ENCODE measurements at regions not wholly inside any gene's neighbourhood (a gene's known extent, or its start where the extent isn't known, plus 50 kb on each side); places are given as distances from the start of the nearest gene placed in this dataset.
"Not testable (repeated sequence)": the region's sequence is repeated elsewhere in the genome, so short reads cannot be mapped to it uniquely, and the experiment has no call there.

GRCh38 chr12:123063535-123063934 lies 83.1 kb downstream of the ARL6IP4 start:
- no peak for DNase-seq (ENCODE audit: low read depth in 4 of 4, low spot score in 3 of 4)

- DNase-seq (ENCODE audit: low read depth in 4 of 4, low spot score in 3 of 4) = no peak
Observed at GRCh38 chr12:123062681-123063486, 82.4 kb downstream of the ARL6IP4 start.

- no peak for DNase-seq (ENCODE audit: low read depth in 4 of 4, low spot score in 3 of 4)
Observed at GRCh38 chr12:123061441-123062205, 81.1 kb downstream of the ARL6IP4 start.

GRCh38 chr12:123059500-123059899 lies 79.0 kb downstream of the ARL6IP4 start:
- DNase-seq (ENCODE audit: low read depth in 4 of 4, low spot score in 3 of 4) = no peak

GRCh38 chr12:123058980-123059379 lies 78.5 kb downstream of the ARL6IP4 start:
- no peak for DNase-seq (ENCODE audit: low read depth in 4 of 4, low spot score in 3 of 4)

GRCh38 chr12:123058481-123058880 lies 78.0 kb downstream of the ARL6IP4 start:
- DNase-seq (ENCODE audit: low read depth in 4 of 4, low spot score in 3 of 4) = no peak

- DNase-seq (ENCODE audit: low read depth in 4 of 4, low spot score in 3 of 4) = no peak
Observed at GRCh38 chr12:123057513-123058265, 77.2 kb downstream of the ARL6IP4 start.

- no peak for DNase-seq (ENCODE audit: low read depth in 4 of 4, low spot score in 3 of 4)
Observed at GRCh38 chr12:123056709-123057108, 76.2 kb downstream of the ARL6IP4 start.

GRCh38 chr12:123056053-123056452 lies 75.6 kb downstream of the ARL6IP4 start:
- no peak for DNase-seq (ENCODE audit: low read depth in 4 of 4, low spot score in 3 of 4)

GRCh38 chr12:123055281-123055766 lies 74.8 kb downstream of the ARL6IP4 start:
- DNase-seq (ENCODE audit: low read depth in 4 of 4, low spot score in 3 of 4) = no peak

- no peak for DNase-seq (ENCODE audit: low read depth in 4 of 4, low spot score in 3 of 4)
Observed at GRCh38 chr12:123054371-123054770, 73.9 kb downstream of the ARL6IP4 start.

GRCh38 chr12:123051556-123051955 lies 71.1 kb downstream of the ARL6IP4 start:
- no peak for DNase-seq (ENCODE audit: low read depth in 4 of 4, low spot score in 3 of 4)

GRCh38 chr12:123050913-123051312 lies 70.4 kb downstream of the ARL6IP4 start:
- no peak for DNase-seq (ENCODE audit: low read depth in 4 of 4, low spot score in 3 of 4)

- no peak for DNase-seq (ENCODE audit: low read depth in 4 of 4, low spot score in 3 of 4)
Observed at GRCh38 chr12:123050331-123050831, 69.9 kb downstream of the ARL6IP4 start.

GRCh38 chr12:123049398-123050240 lies 69.1 kb downstream of the ARL6IP4 start:
- DNase-seq (ENCODE audit: low read depth in 4 of 4, low spot score in 3 of 4) = no peak

GRCh38 chr12:123047892-123048291 lies 67.4 kb downstream of the ARL6IP4 start:
- DNase-seq (ENCODE audit: low read depth in 4 of 4, low spot score in 3 of 4) = not testable (repeated sequence)

- DNase-seq (ENCODE audit: low read depth in 4 of 4, low spot score in 3 of 4) = no peak
Observed at GRCh38 chr12:123047289-123047688, 66.8 kb downstream of the ARL6IP4 start.

- DNase-seq (ENCODE audit: low read depth in 4 of 4, low spot score in 3 of 4) = no peak
Observed at GRCh38 chr12:123046431-123046830, 66.0 kb downstream of the ARL6IP4 start.

GRCh38 chr12:123045678-123046077 lies 65.2 kb downstream of the ARL6IP4 start:
- DNase-seq (ENCODE audit: low read depth in 4 of 4, low spot score in 3 of 4) = no peak

- DNase-seq (ENCODE audit: low read depth in 4 of 4, low spot score in 3 of 4) = no peak
Observed at GRCh38 chr12:123044351-123044750, 63.9 kb downstream of the ARL6IP4 start.
